K562 (cell line): ENCODE measurements at regions not wholly inside any gene's neighbourhood (a gene's known extent, or its start where the extent isn't known, plus 50 kb on each side); places are given as distances from the start of the nearest gene placed in this dataset.

Experiments used
- ATAC-seq: fragments of 200-7000 bp; cut with Tn5 transposase; 3 replicates; pipeline ENCODE4 v1.9.1; 2020; ENCODE audit warnings: moderate library complexity
- BruUV-seq: library from RNA; stranded (reverse); fragments of 400-500 nt; replicated peaks from 2 replicates; lab custom pipeline; 2021; lab: Mats Ljungman, UMichigan
- CTCF ChIA-PET: fragments of 300-600 bp; formaldehyde crosslinking; extraction: SDS; loops from one replicate; lab custom pipeline; 2021; ENCODE audit warnings: low intra/inter-chr PET ratio; lab: Yijun Ruan, JAX
- POLR2A ChIA-PET: fragments of 300-600, 350-650 bp; sonication (Branson Sonifier 250); formaldehyde crosslinking; extraction: SDS; loops from one replicate; lab custom pipeline; 2021; ENCODE audit warnings: antibody characterized with exemption, inconsistent platforms; lab: Yijun Ruan, JAX
- DNase-seq, 4 experiments: peaks; one replicate each; pipeline versions ENCODE4 v3.0.0 to v3.0.0-alpha.2; 2011 to 2018; ENCODE audit warnings: low spot score in 3 of 4, mixed read lengths in 3 of 4; ENCODE audit errors: extremely low read depth in 1 of 4
- FAIRE-seq: peaks from 2 replicates; lab custom pipeline; 2011; peaks lifted over from hg19 to GRCh38; lab: Jason Lieb, UNC
- H2AFZ ChIP-seq: 2 replicates; pipeline ENCODE4 v1.6.0; 2011; ENCODE audit warnings: low read depth, low read length, control low read depth, inconsistent platforms
- H3K27ac ChIP-seq: fragments of 200-600 bp; 3 replicates; pipeline ENCODE4 v1.8.0; 2011; ENCODE audit warnings: low read depth, mild to moderate bottlenecking, control low read depth, inconsistent platforms, low read length, moderate library complexity, mixed read lengths; ENCODE audit errors: extremely low read depth
- H3K27me3 ChIP-seq, 2 experiments: fragments of 300-600 bp in 1 of 2; 2 replicates in 1 of 2; 3 replicates in 1 of 2; pipeline versions ENCODE4 v1.6.0 to v1.8.0; 2011; ENCODE audit warnings: inconsistent platforms in 2 of 2, low read length in 2 of 2, mild to moderate bottlenecking in 1 of 2, mixed read lengths in 1 of 2, moderate library complexity in 1 of 2; ENCODE audit not compliant: control insufficient read depth in 2 of 2, insufficient read depth in 2 of 2
- H3K36me3 ChIP-seq: fragments of 300-600 bp; 3 replicates; pipeline ENCODE4 v1.8.0; 2011; ENCODE audit warnings: mild to moderate bottlenecking, low read length, inconsistent platforms; ENCODE audit not compliant: control insufficient read depth, insufficient read depth
- H3K4me1 ChIP-seq, 2 experiments: fragments of 200-600 bp in 1 of 2; replicated peaks in 1 of 2; 2 replicates in 1 of 2; 3 replicates in 1 of 2; pipeline versions ENCODE4 v1.5.1 to v1.8.0; 2011; ENCODE audit warnings: inconsistent platforms in 2 of 2, low read length in 2 of 2, mild to moderate bottlenecking in 1 of 2, mixed read lengths in 1 of 2, moderate library complexity in 1 of 2; ENCODE audit not compliant: control insufficient read depth in 2 of 2, insufficient read depth in 2 of 2
- H3K4me2 ChIP-seq: 2 replicates; pipeline ENCODE4 v1.6.1; 2011; ENCODE audit warnings: low read length, control low read depth, inconsistent platforms, mixed read lengths; ENCODE audit not compliant: insufficient read depth
- H3K4me3 ChIP-seq: fragments of 200-600 bp; sonication (generic), shearing (Covaris generic); 2 replicates; pipeline ENCODE4 v1.5.1; 2016; ENCODE audit warnings: control low read depth, inconsistent platforms
- H3K79me2 ChIP-seq: fragments of 200-600 bp; 3 replicates; pipeline ENCODE4 v1.8.0; 2011; ENCODE audit warnings: low read length, inconsistent platforms; ENCODE audit not compliant: control insufficient read depth, insufficient read depth
- H3K9ac ChIP-seq, 2 experiments: 2 replicates each; pipeline versions ENCODE4 v1.6.0 to v1.6.1; 2011; ENCODE audit warnings: low read depth in 2 of 2, low read length in 2 of 2, control low read depth in 1 of 2, inconsistent platforms in 1 of 2, mild to moderate bottlenecking in 1 of 2, mixed read lengths in 1 of 2; ENCODE audit not compliant: insufficient read depth in 1 of 2
- H3K9me1 ChIP-seq: one replicate; pipeline ENCODE4 v1.6.0; 2011; ENCODE audit warnings: inconsistent platforms, mild to moderate bottlenecking, low read length, moderate library complexity; ENCODE audit not compliant: control insufficient read depth, insufficient read depth
- H3K9me3 ChIP-seq: replicated peaks from 2 replicates; pipeline ENCODE4 v1.5.1; 2011; ENCODE audit warnings: low read depth, low read length, inconsistent platforms; ENCODE audit not compliant: control insufficient read depth, insufficient read depth
- H4K20me1 ChIP-seq: replicated peaks from 2 replicates; pipeline ENCODE4 v1.6.1; 2011; ENCODE audit warnings: low read length, inconsistent platforms, mixed read lengths; ENCODE audit not compliant: control insufficient read depth, insufficient read depth
- ADNP ChIP-seq: fragments of 200-800 bp; sonication (Bioruptor generic); IDR thresholded peaks from 2 replicates; pipeline ENCODE4 v1.6.1; 2016; ENCODE audit warnings: missing genetic modification characterization, missing compliant biosample characterization
- COPS2 ChIP-seq: fragments of 450-650 bp; conservative IDR thresholded peaks from 2 replicates; pipeline ENCODE4 v1.6.1; 2016; ENCODE audit warnings: mild to moderate bottlenecking, moderate library complexity
- KLF1 ChIP-seq: fragments of 450-650 bp; IDR thresholded peaks from 2 replicates; pipeline ENCODE4 v1.6.1; 2016; ENCODE audit warnings: missing genetic modification characterization, missing compliant biosample characterization
- LEF1 ChIP-seq: fragments of 450-650 bp; IDR thresholded peaks from 2 replicates; pipeline ENCODE4 v1.6.1; 2016; ENCODE audit warnings: mild to moderate bottlenecking
- NBN ChIP-seq: fragments of 450-650 bp; IDR thresholded peaks from 2 replicates; pipeline ENCODE4 v1.6.1; 2016; ENCODE audit warnings: low read depth, mild to moderate bottlenecking
- U2AF1 ChIP-seq: fragments of 200-400 bp; formaldehyde crosslinking; optimal IDR thresholded peaks from 2 replicates; pipeline ENCODE3; 2017; ENCODE audit warnings: mild to moderate bottlenecking, low read depth, low read length, moderate library complexity
- ZNF23 ChIP-seq: fragments of 250-450 bp; sonication (Bioruptor Pico); IDR thresholded peaks from 2 replicates; pipeline ENCODE4 v1.4.0; 2020; ENCODE audit warnings: mild to moderate bottlenecking
- WGBS: fragments of 100-300 bp; shearing (Covaris generic); methylation state at CpG from one replicate; pipeline ENCODE4 v1.1.6; 2016; ENCODE audit warnings: low coverage, mixed read lengths; ENCODE audit not compliant: insufficient coverage; ENCODE audit errors: missing lambda C conversion rate; 5-methylcytosine and 5-hydroxymethylcytosine counted together
- in situ Hi-C: fragments of 300-500 bp; cut with MboI; formaldehyde crosslinking; loops from 4 replicates; pipeline ENCODE4 v1.15.0; 2018; ENCODE audit warnings: inconsistent platforms, mixed read lengths
- intact Hi-C: fragments of 100-400 bp; cut with micrococcal nuclease; formaldehyde crosslinking; loops from 2 replicates; pipeline ENCODE4 v1.14.2; 2022

DNA sequence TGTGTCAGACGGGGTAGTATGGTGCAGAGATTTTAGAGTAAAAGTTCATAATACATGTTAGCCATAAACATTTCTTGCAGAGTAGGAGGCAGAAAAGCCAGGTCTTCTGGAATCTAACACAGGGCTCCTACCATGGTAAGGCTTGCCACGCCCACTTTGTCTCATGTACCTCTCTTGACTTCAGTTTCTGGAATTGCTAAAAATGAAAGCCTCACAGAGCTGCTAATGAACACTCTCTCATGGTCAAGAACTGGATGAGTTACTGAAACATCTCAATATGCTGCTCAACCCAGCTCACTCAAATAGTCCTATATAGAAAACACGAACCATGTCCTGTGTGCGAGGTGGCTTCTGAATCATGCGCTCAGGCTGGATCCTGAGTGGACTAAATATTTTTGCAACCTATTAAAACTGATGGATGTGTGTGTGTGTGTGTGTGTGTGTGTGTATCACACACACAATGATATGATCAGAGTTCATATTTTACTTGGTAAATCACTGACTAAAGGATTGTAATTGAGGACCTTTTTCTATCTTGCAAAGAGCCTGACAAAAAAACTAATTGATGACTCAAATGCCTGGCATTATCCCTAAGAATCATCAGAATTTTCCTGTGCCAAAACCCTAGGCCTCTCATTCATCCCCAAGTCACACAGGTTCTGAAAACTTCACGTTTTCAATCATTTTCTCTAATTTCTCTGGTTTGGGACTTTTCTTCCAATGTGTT is 1306.6 kb downstream of the XPNPEP1 start:
- H3K4me2 ChIP-seq: no peak overlapping the region
- no peak overlapping the region for H2AFZ ChIP-seq
- no peak overlapping the region for H3K9ac ChIP-seq
- no peaks in the 10 kb centered on the region for H3K27me3 ChIP-seq
- DNase-seq (no peak), ATAC-seq (no peak), FAIRE-seq (no peak)
- in situ Hi-C loops (no loop called here), intact Hi-C loops (no loop called here)
- TF ChIP-seq COPS2 (no peak), NBN (no peak), ZNF23 (CRISPR knock-in tag) (no peak), KLF1 (no peak), U2AF1 (no peak), ADNP (no peak), LEF1 (no peak)
- BruUV-seq: no TSS peak
- no peak overlapping the region for H3K27ac ChIP-seq
- no peaks in the 10 kb centered on the region for H3K9me3 ChIP-seq
- no peaks in the 10 kb centered on the region for H4K20me1 ChIP-seq
- H3K4me3 ChIP-seq: no peak overlapping the region
- 0% methylated on average over 4 of the region's 6 CpGs for WGBS
- no peaks in the 10 kb centered on the region for H3K9me1 ChIP-seq
- CTCF ChIA-PET: no interaction called here
- POLR2A ChIA-PET: no interaction called here
- H3K79me2 ChIP-seq: no peaks in the 10 kb centered on the region
- no peaks in the 10 kb centered on the region for H3K4me1 ChIP-seq
- H3K36me3 ChIP-seq: no peaks in the 10 kb centered on the region
